DMS79 (cell line): ENCODE measurements at regions not wholly inside any gene's neighbourhood (a gene's known extent, or its start where the extent isn't known, plus 50 kb on each side); places are given as distances from the start of the nearest gene placed in this dataset.
"Not testable (repeated sequence)": the region's sequence is repeated elsewhere in the genome, so short reads cannot be mapped to it uniquely, and the experiment has no call there.

Source experiments
- DNase-seq: peaks from one replicate; lab custom pipeline; 2025; lab: John Stamatoyannopoulos, UW

DNA sequence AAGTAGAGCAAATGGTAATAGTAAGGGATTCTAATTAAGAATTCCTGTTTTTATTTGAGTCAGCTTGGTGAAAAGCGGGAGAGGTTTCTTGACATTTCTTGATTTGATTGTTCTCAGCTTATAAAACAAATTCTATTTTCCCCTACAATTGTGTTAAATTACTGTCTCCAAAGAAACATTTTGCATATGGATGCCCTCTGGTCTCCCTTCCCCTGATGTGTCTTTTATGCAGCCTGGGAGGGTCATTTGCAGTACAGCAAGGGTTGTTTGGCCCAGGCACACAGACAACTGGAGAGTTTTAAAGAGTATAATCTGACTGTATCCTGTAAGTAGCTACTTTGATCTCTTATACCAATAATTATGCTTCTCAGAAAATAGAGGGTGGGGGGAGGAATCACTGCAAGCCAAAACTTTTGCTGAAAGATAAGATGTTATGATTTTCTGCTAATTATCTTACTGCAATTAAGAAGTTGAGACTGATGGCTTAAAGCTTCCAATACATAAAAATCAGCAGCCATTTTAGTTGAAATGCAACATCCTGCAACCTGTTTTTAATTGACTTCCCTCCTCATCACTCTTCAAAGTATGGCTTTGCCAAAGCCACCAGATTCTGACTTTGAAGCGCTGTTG lies 204.1 kb upstream of the SEMA6A start:
- no peak for DNase-seq

DNA sequence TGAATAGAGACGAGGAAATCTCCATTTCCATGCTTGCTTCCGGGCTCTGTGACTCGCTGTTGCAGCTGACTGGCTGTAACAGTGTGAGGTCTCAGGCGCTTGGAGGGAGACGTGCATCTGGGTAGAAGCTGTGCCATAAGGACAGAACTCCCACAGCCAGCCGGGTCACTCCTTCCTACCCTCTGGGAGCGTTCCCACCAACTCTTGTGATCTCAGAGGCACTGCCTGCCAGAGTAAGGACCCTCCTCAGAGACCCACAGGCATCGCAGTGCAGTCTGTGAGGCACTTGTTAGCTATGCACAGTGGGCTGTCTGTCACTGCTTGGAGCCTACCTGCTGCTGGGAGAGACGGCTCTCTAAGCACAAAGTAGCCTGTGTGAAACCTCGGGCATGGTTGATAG lies 203.4 kb upstream of the SEMA6A start:
- DNase-seq: no peak

DNA sequence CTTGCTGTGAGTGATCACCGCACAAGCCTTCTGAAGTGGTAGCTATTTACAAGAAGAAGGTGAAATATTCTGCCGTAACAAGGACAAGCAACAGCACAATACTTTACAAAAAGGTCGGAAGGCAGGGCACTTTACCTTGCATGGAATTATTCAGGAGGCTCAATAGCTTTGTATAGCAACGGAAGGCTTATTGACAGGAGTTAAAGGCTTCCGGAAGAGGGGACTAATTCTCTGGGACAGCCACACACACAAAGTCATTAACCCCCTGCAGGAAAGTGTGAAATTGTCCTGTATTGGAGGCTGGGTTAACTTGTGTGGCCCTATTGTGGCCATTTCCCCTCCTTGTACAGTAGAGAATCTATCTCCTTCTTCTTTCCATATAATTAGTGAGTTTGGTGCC lies 199.3 kb upstream of the SEMA6A start:
- DNase-seq: no peak

GRCh38 chr5:116772806-116773205 lies 198.2 kb upstream of the SEMA6A start:
- no peak for DNase-seq

DNA sequence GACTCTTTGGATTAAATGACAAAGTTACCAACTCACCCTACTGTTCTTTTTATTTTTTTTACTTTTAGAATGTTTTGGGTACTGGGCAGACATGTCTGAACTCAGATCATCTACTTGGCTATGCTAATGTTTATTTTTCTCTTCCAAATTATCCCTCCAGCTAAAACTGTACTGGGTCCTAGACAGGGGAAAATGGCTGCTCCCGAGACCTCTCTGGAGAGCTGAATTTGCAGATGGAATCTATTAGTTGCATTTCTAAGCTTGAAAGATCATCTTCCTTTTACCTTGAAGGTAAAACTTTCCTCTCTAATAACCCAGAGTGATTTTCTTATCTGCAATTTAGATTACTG lies 197.5 kb upstream of the SEMA6A start:
- no peak for DNase-seq

- no peak for DNase-seq
Measured at GRCh38 chr5:116771466-116772151, 197.0 kb upstream of the SEMA6A start.

DNA sequence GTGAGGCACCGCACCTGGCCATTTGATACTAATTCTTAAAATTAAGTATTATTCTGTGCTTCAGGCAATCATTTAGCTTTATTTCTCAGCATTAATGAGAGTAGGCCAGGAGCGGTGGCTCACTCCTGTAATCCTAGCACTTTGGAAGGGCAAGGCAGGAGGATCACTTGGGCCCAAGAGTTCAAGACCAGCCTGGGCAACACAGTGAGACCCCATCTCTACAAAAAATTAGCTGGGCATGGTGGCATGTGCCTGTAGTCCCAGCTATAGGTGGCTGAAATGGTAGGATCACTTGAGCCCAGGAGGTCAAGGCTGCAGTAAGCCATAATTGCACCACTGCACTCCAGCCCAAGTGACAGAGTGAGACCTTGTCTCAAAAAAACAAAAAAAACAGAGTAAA lies 195.3 kb upstream of the SEMA6A start:
- not testable (repeated sequence) for DNase-seq

- no peak for DNase-seq
Measured at GRCh38 chr5:116769470-116769869, 194.8 kb upstream of the SEMA6A start.

- DNase-seq: no peak
Measured at GRCh38 chr5:116766470-116766947, 191.9 kb upstream of the SEMA6A start.

- DNase-seq: no peak
Measured at GRCh38 chr5:116765441-116765840, 190.8 kb upstream of the SEMA6A start.

DNA sequence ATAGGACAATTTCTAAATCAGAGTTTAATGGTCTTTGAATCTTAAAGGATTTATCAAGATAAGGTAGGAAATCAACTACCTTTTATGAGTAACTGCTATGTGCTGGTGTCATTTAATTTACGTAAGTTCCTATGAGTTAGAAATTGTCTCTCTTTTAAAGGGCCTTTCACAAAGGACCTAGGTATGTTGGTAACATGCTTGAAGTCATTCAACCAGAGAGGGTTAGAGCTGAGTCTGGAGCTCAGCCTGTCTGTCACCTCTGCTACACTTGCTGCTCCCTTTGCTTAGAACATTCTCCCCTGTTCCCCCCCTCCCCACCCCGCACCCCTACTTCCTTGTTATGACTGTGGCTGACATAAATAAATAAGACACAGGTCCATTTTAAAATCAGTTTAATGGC lies 190.3 kb upstream of the SEMA6A start:
- no peak for DNase-seq

DNA sequence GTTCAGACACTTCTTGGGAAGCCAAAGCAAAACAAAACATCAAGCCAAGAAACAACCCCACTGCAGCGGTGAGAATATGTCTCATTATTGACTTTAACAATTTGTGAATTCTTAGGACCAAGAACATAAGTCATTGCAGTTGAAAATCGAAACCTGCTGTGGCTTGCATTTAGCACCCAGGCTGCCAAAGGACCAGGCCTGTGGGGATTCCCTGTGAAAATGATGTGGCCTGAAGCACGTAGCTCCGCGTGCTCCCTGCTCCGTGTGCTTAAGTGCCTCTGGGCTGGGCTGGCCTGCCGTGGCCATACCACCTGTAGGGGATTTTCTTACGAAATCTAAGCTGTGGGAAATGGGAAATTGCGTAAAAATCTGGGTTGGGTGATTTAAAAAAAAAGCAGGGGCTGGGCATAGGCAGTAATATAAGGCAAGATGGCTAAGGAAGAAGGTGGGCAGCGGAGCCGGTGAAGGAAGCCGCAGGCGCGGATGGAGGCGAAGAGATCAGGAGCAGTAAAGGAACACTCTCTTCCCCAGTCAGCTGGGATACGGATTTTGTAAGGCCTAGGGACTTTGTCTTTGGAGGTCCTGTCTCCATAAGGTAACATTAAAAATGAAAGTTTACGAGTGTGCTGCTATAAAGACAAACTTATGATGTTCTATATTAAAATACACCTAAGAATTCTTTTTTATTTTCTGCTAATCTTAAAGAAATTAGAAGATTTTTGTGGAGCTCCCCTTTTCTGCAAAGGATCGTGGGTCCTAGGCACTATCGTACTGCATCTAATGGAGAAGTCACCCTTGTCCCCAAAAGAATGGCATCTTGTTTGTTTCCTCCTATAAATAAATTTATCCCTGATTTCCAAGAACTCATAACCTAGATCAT lies 189.6 kb upstream of the SEMA6A start:
- no peak for DNase-seq

GRCh38 chr5:116759860-116760640 lies 185.4 kb upstream of the SEMA6A start:
- DNase-seq: no peak

DNA sequence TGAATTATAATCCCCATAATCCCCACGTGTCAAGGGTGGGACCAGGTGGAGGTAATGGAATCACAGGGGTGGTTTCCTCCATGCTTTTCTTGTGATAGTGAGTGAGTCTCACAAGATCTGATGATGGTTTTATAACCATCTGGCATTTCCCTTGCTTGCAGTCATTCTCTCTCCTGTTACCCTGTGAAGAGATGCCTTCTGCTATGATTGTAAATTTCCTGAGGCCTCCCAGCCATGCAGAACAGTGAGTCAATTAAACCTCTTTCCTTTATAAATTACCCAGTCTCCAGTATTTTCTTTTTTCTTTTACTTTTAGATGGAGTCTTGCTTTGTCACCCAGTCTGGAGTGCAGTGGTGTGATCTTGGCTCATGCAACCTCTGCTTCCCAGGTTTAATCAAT lies 182.7 kb upstream of the SEMA6A start:
- no peak for DNase-seq

- DNase-seq: no peak
Measured at GRCh38 chr5:116756531-116756930, 181.9 kb upstream of the SEMA6A start.

GRCh38 chr5:116754556-116754955 lies 179.9 kb upstream of the SEMA6A start:
- no peak for DNase-seq

GRCh38 chr5:116751684-116752083 lies 177.1 kb upstream of the SEMA6A start:
- DNase-seq: no peak

- DNase-seq: no peak
Measured at GRCh38 chr5:116750631-116751580, 176.3 kb upstream of the SEMA6A start.

DNA sequence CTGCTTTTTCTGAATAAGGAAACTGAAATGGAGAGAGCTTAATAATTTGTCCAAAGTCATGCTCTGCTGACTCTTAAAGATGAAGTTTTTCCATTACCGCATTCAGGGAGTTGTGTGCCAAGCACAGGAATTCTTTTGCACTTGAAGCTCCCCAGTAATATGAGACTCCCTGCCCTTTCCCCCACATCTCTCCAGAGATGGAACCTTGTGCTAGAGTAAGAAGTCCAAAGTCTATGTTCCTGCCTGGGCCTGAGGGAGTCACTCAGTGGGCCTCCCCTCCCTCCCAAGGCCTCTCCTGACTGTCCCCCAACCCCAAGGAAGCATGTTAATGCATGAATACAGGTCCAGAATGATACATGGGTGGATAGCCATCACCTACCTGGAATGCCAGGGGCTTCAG lies 173.3 kb upstream of the SEMA6A start:
- no peak for DNase-seq

- no peak for DNase-seq
Measured at GRCh38 chr5:116746668-116747067, 172.0 kb upstream of the SEMA6A start.

- DNase-seq: no peak
Measured at GRCh38 chr5:116740771-116741170, 166.1 kb upstream of the SEMA6A start.
